Mammary epithelial cell (primary cell): ENCODE measurements at regions not wholly inside any gene's neighbourhood (a gene's known extent, or its start where the extent isn't known, plus 50 kb on each side); places are given as distances from the start of the nearest gene placed in this dataset.

Experiments used
- EZH2 ChIP-seq: IDR thresholded peaks from 2 replicates; pipeline ENCODE4 v1.6.1; 2012; ENCODE audit warnings: low read length, inconsistent platforms, borderline replicate concordance
- TF ChIP-seq, protein P1 (sequence below), 2 donors: IDR thresholded peaks in 1 of 2; conservative IDR thresholded peaks in 1 of 2; 2 replicates each; pipeline ENCODE4 v1.5.1; 2011 to 2012; ENCODE audit warnings: inconsistent platforms in 2 of 2, low read length in 2 of 2, mild to moderate bottlenecking in 2 of 2, control low read depth in 1 of 2, low read depth in 1 of 2; ENCODE audit not compliant: insufficient read depth in 1 of 2; ENCODE audit errors: extremely low read depth in 1 of 2

DNA sequence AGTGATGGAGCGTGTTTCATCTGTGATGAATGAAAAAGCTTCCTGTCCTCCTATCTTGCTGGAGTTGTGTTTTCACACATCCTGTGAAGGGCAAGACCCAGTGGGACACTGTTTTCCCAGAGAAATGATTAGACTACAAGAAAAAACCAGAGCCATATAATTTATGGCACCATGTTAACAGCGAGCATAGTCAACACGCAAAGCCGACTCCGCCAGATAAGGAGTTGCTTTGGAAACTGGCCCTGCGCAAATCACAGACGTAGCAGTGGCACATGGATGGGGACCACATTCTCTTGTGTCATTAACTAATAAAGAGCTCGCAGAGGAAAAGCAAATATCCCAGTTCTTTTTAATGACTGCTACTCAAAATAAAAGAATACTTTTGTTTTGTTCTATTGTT, 471.2 kb upstream of the RUNX1 start:
- TF ChIP-seq, protein P1, sequence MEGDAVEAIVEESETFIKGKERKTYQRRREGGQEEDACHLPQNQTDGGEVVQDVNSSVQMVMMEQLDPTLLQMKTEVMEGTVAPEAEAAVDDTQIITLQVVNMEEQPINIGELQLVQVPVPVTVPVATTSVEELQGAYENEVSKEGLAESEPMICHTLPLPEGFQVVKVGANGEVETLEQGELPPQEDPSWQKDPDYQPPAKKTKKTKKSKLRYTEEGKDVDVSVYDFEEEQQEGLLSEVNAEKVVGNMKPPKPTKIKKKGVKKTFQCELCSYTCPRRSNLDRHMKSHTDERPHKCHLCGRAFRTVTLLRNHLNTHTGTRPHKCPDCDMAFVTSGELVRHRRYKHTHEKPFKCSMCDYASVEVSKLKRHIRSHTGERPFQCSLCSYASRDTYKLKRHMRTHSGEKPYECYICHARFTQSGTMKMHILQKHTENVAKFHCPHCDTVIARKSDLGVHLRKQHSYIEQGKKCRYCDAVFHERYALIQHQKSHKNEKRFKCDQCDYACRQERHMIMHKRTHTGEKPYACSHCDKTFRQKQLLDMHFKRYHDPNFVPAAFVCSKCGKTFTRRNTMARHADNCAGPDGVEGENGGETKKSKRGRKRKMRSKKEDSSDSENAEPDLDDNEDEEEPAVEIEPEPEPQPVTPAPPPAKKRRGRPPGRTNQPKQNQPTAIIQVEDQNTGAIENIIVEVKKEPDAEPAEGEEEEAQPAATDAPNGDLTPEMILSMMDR (conservative IDR thresholded peaks at IDR 0.05 in 1 of 2, IDR thresholded peaks at IDR 0.05 in 1 of 2; ENCODE audit: extremely low read depth in 1 of 2, insufficient read depth in 1 of 2, low read depth in 1 of 2, low read length in 2 of 2): no peak
- TF ChIP-seq EZH2: no peak
